Activated CD8-positive, alpha-beta T cell treated with anti-CD3 and anti-CD28 coated beads for 36 hours (primary cell): ENCODE measurements at regions not wholly inside any gene's neighbourhood (a gene's known extent, or its start where the extent isn't known, plus 50 kb on each side); places are given as distances from the start of the nearest gene placed in this dataset.

Experiments used
- ATAC-seq: fragments of 200-7000 bp; cut with Tn5 transposase; one replicate; pipeline ENCODE4 v1.10.0; 2021; ENCODE audit warnings: mild to moderate bottlenecking, moderate library complexity
- CTCF ChIA-PET: fragments of 350-600 bp; sonication (Branson Sonifier 250); formaldehyde crosslinking; loops from one replicate; lab custom pipeline; 2021; ENCODE audit warnings: antibody characterized with exemption; lab: Charles Lee
- POLR2A ChIA-PET: fragments of 350-600 bp; sonication (Branson Sonifier 250); formaldehyde crosslinking; loops from one replicate; lab custom pipeline; 2021; ENCODE audit warnings: antibody characterized with exemption; lab: Charles Lee
- DNase-seq: peaks from one replicate; pipeline ENCODE4 v3.0.0-alpha.2; 2020
- H3K27ac Mint-ChIP-seq: one replicate; pipeline ENCODE4 v1.8.0; 2021; ENCODE audit warnings: mild to moderate bottlenecking, mixed read lengths
- H3K27me3 Mint-ChIP-seq: one replicate; pipeline ENCODE4 v1.8.0; 2021; ENCODE audit warnings: mixed read lengths
- H3K36me3 Mint-ChIP-seq: one replicate; pipeline ENCODE4 v1.8.0; 2021; ENCODE audit warnings: low read depth, mixed read lengths
- H3K4me1 Mint-ChIP-seq: one replicate; pipeline ENCODE4 v1.8.0; 2021; ENCODE audit warnings: low read depth, mixed read lengths
- H3K4me3 Mint-ChIP-seq: one replicate; pipeline ENCODE4 v1.8.0; 2021; ENCODE audit warnings: mild to moderate bottlenecking, moderate library complexity, mixed read lengths
- H3K9me3 Mint-ChIP-seq: one replicate; pipeline ENCODE4 v1.8.0; 2021; ENCODE audit warnings: mixed read lengths
- intact Hi-C: fragments of 100-400 bp; cut with micrococcal nuclease; formaldehyde crosslinking; loops from one replicate; pipeline ENCODE4 v1.10.0; 2022
- TF ChIP-seq, protein P1 (sequence below): fragments of 200-600 bp; IDR thresholded peaks from one replicate; pipeline ENCODE4 v1.8.0; 2022; ENCODE audit warnings: antibody characterized with exemption, mild to moderate bottlenecking

DNA sequence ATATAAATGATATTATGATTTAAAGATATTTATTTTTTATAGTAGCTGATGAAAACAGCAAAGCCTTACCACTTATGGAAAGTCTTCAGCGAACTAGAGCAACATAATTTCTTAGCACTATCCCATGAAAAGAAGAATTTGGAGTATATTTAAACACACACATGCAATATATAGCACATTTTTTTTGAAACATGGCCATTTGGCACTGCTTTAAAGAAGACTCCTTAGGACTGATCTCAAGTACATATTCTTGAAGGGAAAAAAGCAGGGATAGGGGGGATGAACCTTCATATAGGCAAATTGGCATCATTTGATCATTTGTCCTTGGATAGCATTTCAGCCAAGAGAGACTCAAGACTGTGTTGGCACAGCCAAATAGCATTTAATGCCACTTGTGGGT is 193.3 kb downstream of the ANKRD50 start:
- Mint-ChIP-seq H3K27ac (no peak overlapping the region), H3K9me3 (no peaks in the 10 kb centered on the region), H3K4me1 (no peaks in the 10 kb centered on the region), H3K27me3 (no peaks in the 10 kb centered on the region), H3K36me3 (no peaks in the 10 kb centered on the region), H3K4me3 (no peak overlapping the region)
- DNase-seq (no peak), ATAC-seq (no peak)
- TF ChIP-seq, protein P1, sequence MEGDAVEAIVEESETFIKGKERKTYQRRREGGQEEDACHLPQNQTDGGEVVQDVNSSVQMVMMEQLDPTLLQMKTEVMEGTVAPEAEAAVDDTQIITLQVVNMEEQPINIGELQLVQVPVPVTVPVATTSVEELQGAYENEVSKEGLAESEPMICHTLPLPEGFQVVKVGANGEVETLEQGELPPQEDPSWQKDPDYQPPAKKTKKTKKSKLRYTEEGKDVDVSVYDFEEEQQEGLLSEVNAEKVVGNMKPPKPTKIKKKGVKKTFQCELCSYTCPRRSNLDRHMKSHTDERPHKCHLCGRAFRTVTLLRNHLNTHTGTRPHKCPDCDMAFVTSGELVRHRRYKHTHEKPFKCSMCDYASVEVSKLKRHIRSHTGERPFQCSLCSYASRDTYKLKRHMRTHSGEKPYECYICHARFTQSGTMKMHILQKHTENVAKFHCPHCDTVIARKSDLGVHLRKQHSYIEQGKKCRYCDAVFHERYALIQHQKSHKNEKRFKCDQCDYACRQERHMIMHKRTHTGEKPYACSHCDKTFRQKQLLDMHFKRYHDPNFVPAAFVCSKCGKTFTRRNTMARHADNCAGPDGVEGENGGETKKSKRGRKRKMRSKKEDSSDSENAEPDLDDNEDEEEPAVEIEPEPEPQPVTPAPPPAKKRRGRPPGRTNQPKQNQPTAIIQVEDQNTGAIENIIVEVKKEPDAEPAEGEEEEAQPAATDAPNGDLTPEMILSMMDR: no peak
- CTCF ChIA-PET: no interaction called here
- intact Hi-C loops: no loop called here
- POLR2A ChIA-PET: no interaction called here

DNA sequence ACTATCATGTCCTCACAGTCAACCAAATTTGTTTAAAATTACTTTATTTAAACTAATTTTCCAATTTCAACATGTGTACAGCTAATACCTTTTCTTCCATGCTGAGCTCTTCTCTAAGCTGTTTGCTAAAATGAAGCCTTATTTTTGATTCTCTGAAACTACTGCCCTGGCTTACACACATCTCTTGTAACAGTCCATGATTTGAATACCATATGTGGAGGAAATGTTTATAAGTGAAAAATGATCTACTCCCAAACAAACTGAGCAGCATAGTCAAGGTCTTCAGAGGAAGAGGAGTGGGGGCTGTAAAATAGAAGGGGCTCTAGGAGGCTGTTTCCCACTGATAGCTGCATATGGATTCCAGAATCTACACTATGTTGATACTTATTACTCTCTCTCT is 188.7 kb downstream of the ANKRD50 start:
- Mint-ChIP-seq H3K27me3 (no peaks in the 10 kb centered on the region), H3K27ac (no peak overlapping the region), H3K4me3 (no peak overlapping the region), H3K9me3 (no peaks in the 10 kb centered on the region), H3K4me1 (no peaks in the 10 kb centered on the region), H3K36me3 (no peaks in the 10 kb centered on the region)
- ATAC-seq (no peak), DNase-seq (no peak)
- intact Hi-C loops: no loop called here
- TF ChIP-seq, protein P1: no peak
- ChIA-PET CTCF (no interaction called here), POLR2A (no interaction called here)

DNA sequence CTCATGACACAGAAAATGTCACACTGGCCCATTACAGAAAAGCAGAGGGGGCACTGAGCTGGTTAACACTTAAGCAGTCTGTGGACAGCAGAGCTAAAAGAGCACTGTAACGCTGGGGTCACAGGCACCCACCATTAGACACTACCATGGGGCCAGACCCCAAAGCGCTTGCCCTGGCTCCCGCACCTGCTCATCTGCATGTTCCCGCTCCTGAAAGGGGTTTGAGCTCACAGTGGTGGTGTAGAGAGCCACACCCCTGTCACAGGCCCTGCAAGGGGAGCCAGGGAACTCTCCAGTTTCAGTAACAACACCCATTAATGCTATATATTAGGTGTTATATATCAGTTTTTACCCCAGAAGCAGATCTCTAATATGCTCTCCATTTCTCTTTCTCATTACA is 187.0 kb downstream of the ANKRD50 start:
- no peak for ATAC-seq
- no peak overlapping the region for H3K27ac Mint-ChIP-seq
- H3K36me3 Mint-ChIP-seq: no peaks in the 10 kb centered on the region
- H3K4me3 Mint-ChIP-seq: no peak overlapping the region
- H3K9me3 Mint-ChIP-seq: no peaks in the 10 kb centered on the region
- H3K4me1 Mint-ChIP-seq: no peaks in the 10 kb centered on the region
- no peak for DNase-seq
- ChIA-PET CTCF (no interaction called here), POLR2A (no interaction called here)
- TF ChIP-seq, protein P1: no peak
- no peaks in the 10 kb centered on the region for H3K27me3 Mint-ChIP-seq
- intact Hi-C loops: no loop called here

DNA sequence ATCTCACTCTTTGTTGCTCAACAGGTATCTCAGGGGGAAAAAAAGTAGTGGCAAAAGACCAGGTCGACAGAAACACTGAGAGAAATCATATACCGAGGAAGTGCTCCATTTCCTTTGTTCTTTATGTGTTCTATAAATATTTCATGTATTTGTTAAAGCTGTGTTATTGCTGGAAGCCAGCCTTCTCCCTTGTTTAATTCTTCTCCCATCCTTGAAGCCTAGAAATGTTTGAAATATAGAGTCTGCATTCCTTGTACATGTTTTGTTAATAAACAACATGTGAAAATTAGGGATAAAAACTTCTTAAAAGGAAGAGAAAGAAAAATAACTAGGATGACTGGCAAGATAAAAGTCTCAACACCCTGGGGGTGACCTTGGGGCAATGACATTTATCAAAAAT is 186.2 kb downstream of the ANKRD50 start:
- POLR2A ChIA-PET: no interaction called here
- no peaks in the 10 kb centered on the region for H3K4me1 Mint-ChIP-seq
- intact Hi-C loops: no loop called here

DNA sequence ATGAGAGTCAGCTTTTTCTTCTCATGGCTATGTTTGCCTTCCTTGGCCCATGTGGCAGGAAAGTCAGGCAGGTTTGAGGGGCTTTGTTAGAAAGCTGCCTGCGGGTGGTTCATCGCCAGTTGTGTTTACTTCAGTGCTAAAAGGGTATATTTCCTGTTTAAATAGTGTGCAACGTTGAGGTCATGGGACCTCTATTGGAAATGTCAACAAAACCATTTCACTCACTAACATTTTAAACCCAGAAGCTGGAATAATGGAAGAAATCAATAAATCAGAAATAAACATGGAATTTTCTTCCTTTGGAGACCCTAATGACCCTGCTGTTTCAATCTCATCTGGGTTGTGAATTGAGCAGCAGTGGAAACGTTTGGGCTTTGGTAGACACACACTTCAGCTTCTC is 185.8 kb downstream of the ANKRD50 start:
- CTCF ChIA-PET: no interaction called here
- TF ChIP-seq, protein P1: no peak
- POLR2A ChIA-PET: no interaction called here

More for the DNA sequence above, 186.2 kb downstream of the ANKRD50 start:
- no peak overlapping the region for H3K4me3 Mint-ChIP-seq
- ATAC-seq (no peak), DNase-seq (no peak)
- H3K27ac Mint-ChIP-seq: no peak overlapping the region
- no peaks in the 10 kb centered on the region for H3K36me3 Mint-ChIP-seq
- CTCF ChIA-PET: no interaction called here
- TF ChIP-seq, protein P1: no peak
- no peaks in the 10 kb centered on the region for H3K27me3 Mint-ChIP-seq
- no peaks in the 10 kb centered on the region for H3K9me3 Mint-ChIP-seq

More for the DNA sequence above, 185.8 kb downstream of the ANKRD50 start:
- Mint-ChIP-seq H3K36me3 (no peaks in the 10 kb centered on the region), H3K4me1 (no peaks in the 10 kb centered on the region), H3K9me3 (no peaks in the 10 kb centered on the region), H3K4me3 (no peak overlapping the region), H3K27ac (no peak overlapping the region), H3K27me3 (no peaks in the 10 kb centered on the region)
- intact Hi-C loops: no loop called here
- ATAC-seq (no peak), DNase-seq (no peak)
